ENCODE measurements at regions not wholly inside any gene's neighbourhood (a gene's known extent, or its start where the extent isn't known, plus 50 kb on each side); places are given as distances from the start of the nearest gene placed in this dataset.

DNA sequence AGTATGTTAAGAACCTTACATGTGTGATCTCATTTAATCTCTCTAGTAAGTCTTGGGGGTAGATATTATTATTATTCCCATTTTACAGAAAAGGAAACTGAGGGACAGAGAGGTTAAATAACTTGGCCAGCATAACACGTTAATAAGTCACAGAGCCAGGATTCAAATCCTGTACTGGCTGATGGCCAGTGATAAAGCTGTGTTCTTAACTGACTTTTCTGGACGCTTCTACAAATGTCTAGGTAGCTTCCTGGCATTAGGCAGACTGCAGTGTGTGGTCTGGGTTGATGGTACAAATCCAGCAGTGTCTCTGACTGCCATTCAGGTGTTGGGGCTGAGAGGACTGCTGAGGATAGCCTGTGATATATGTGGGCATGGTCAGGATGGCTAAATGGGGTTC is 125.8 kb upstream of the CXCL14 start:
- 2% methylated on average over 2 of the region's 2 CpGs for WGBS (ENCODE audit: insufficient coverage, insufficient replicate concordance, low lambda C conversion rate, missing lambda C conversion rate)
- FAIRE-seq (no peak), DNase-seq (ENCODE audit: low read depth, low spot score) (no peak), ATAC-seq (no peak)
- no TSS peak for BruUV-seq (replicated peaks)
- CTCF ChIA-PET, result no interaction called here
- POLR2A ChIA-PET, result no interaction called here
- RAD21 ChIA-PET (ENCODE audit: unreplicated experiment), result no interaction called here
- Histone ChIP-seq H3K27me3 (replicated peaks in 1 of 2; ENCODE audit: control insufficient read depth in 2 of 2, insufficient read depth in 2 of 2, low read length in 1 of 2) (no peaks in the 10 kb centered on the region; a peak in 2 of 4 replicates), H3K36me3 (ENCODE audit: control insufficient read depth in 2 of 2, insufficient read depth in 2 of 2, low read length in 1 of 2) (no peaks in the 10 kb centered on the region), H3K27ac (ENCODE audit: control insufficient read depth, insufficient read depth) (no peak overlapping the region), H3K4me1 (ENCODE audit: control insufficient read depth, insufficient read depth, low read length) (no peaks in the 10 kb centered on the region), H3K4me3 (no peak overlapping the region), H3K4me2 (ENCODE audit: control insufficient read depth, insufficient read depth) (no peak overlapping the region), H3K9ac (ENCODE audit: control insufficient read depth, insufficient read depth, low read length) (no peak overlapping the region), H4K20me1 (ENCODE audit: control insufficient read depth, insufficient read depth) (no peaks in the 10 kb centered on the region), H3K79me2 (ENCODE audit: control insufficient read depth, insufficient read depth, low read length) (no peaks in the 10 kb centered on the region), H3K9me3 (replicated peaks; ENCODE audit: control insufficient read depth, insufficient read depth, low read length) (no peaks in the 10 kb centered on the region), H2AFZ (ENCODE audit: control insufficient read depth, low read depth, low read length) (no peak overlapping the region)
- intact Hi-C loops (cut with micrococcal nuclease; ENCODE audit: unreplicated experiment) (no loop called here), in situ Hi-C loops (cut with MboI) (no loop called here)
- no peak for TF ChIP-seq LARP7 (IDR thresholded peaks at IDR 0.05)
- TF ChIP-seq ZBTB11 (CRISPR knock-in tag; IDR thresholded peaks at IDR 0.05), result no peak
- no peak for TF ChIP-seq YBX1 (IDR thresholded peaks at IDR 0.05)
- TF ChIP-seq HDGF (IDR thresholded peaks at IDR 0.05), result no peak
- TF ChIP-seq KLF5 (IDR thresholded peaks at IDR 0.05; ENCODE audit: partially characterized antibody), result no peak
- no peak for TF ChIP-seq RBBP5 (conservative IDR thresholded peaks at IDR 0.05)
- no peak for TF ChIP-seq ZBED1 (IDR thresholded peaks at IDR 0.05; ENCODE audit: borderline replicate concordance)
- TF ChIP-seq TAF1 (IDR thresholded peaks at IDR 0.05; ENCODE audit: borderline replicate concordance, low read depth, low read length), result no peak
- no peak for TF ChIP-seq ETV6 (conservative IDR thresholded peaks at IDR 0.05 in 1 of 2, IDR thresholded peaks at IDR 0.05 in 1 of 2; ENCODE audit: borderline replicate concordance in 1 of 2, low read depth in 1 of 2)
- no peak for TF ChIP-seq YY1 (IDR thresholded peaks at IDR 0.05; ENCODE audit: low read depth, low read length)
- no peak for TF ChIP-seq SIN3A (IDR thresholded peaks at IDR 0.05; ENCODE audit: low read depth, low read length)
- TF ChIP-seq, protein P1, sequence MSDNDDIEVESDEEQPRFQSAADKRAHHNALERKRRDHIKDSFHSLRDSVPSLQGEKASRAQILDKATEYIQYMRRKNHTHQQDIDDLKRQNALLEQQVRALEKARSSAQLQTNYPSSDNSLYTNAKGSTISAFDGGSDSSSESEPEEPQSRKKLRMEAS (IDR thresholded peaks at IDR 0.05; ENCODE audit: low read depth, low read length), result no peak
- TF ChIP-seq RCOR1 (conservative IDR thresholded peaks at IDR 0.05; ENCODE audit: low read depth, low read length), result no peak
- no peak for TF ChIP-seq CBX3 (IDR thresholded peaks at IDR 0.05; ENCODE audit: borderline replicate concordance, low read depth)
- TF ChIP-seq IKZF1 (conservative IDR thresholded peaks at IDR 0.05), result no peak
- no peak for TF ChIP-seq RUNX3 (IDR thresholded peaks at IDR 0.05; ENCODE audit: low read length)
- no peak for TF ChIP-seq SKIL (IDR thresholded peaks at IDR 0.05; ENCODE audit: low read depth, poor library complexity, severe bottlenecking)
- TF ChIP-seq, protein P2, sequence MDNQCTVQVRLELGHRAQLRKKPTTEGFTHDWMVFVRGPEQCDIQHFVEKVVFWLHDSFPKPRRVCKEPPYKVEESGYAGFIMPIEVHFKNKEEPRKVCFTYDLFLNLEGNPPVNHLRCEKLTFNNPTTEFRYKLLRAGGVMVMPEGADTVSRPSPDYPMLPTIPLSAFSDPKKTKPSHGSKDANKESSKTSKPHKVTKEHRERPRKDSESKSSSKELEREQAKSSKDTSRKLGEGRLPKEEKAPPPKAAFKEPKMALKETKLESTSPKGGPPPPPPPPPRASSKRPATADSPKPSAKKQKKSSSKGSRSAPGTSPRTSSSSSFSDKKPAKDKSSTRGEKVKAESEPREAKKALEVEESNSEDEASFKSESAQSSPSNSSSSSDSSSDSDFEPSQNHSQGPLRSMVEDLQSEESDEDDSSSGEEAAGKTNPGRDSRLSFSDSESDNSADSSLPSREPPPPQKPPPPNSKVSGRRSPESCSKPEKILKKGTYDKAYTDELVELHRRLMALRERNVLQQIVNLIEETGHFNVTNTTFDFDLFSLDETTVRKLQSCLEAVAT (IDR thresholded peaks at IDR 0.05), result no peak
- TF ChIP-seq KDM1A (IDR thresholded peaks at IDR 0.05; ENCODE audit: borderline replicate concordance), result no peak
- no peak for TF ChIP-seq RB1 (IDR thresholded peaks at IDR 0.05; ENCODE audit: borderline replicate concordance)
- SMC1A ChIA-PET (ENCODE audit: uncharacterized antibody, unreplicated experiment), result no interaction called here

All from GM12878 (cell line).